ENCODE measurements at regions not wholly inside any gene's neighbourhood (a gene's known extent, or its start where the extent isn't known, plus 50 kb on each side); places are given as distances from the start of the nearest gene placed in this dataset.

GRCh38 chr1:182215764-182216163 lies 154.3 kb upstream of the ZNF648 start:
- DNase-seq (ENCODE audit: low read depth, low spot score) (no peak), ATAC-seq (no peak)
- peaks cover 0 to 27% of the 10 kb centered on the region in 2 experiments; a peak in 3 of 4 replicates for H3K4me1 ChIP-seq (ENCODE audit: control insufficient read depth in 1 of 2, insufficient read depth in 2 of 2, low read length in 2 of 2)
- CTCF ChIA-PET: no interaction called here
- no peaks in the 10 kb centered on the region for H3K9me3 ChIP-seq (ENCODE audit: control insufficient read depth in 1 of 2, insufficient read depth in 1 of 2, low read depth in 1 of 2, low read length in 2 of 2)
- POLR2A ChIA-PET: no interaction called here
- no TSS peak for BruUV-seq (replicated peaks)
- H3K4me3 ChIP-seq (replicated peaks in 1 of 2; ENCODE audit: low read depth in 1 of 2, low read length in 2 of 2): no peak overlapping the region
- TF ChIP-seq ELF1 (IDR thresholded peaks at IDR 0.05; ENCODE audit: borderline replicate concordance, low read depth) (no peak), REST (IDR thresholded peaks at IDR 0.05; ENCODE audit: low read depth) (no peak), CEBPB (IDR thresholded peaks at IDR 0.05; ENCODE audit: low read depth) (no peak), ATF3 (IDR thresholded peaks at IDR 0.05) (no peak), EZH2 (IDR thresholded peaks at IDR 0.05) (no peak), POLR2AphosphoS5 (IDR thresholded peaks at IDR 0.05; ENCODE audit: low read depth, low read length) (no peak), EGR1 (IDR thresholded peaks at IDR 0.05; ENCODE audit: low read depth) (no peak), ZBTB33 (IDR thresholded peaks at IDR 0.05; ENCODE audit: extremely low read depth, insufficient replicate concordance, low read length) (no peak), SP1 (IDR thresholded peaks at IDR 0.05; ENCODE audit: low read depth) (no peak), ZNF274 (IDR thresholded peaks at IDR 0.05; ENCODE audit: low read depth, low read length) (no peak)
- H4K20me1 ChIP-seq (ENCODE audit: insufficient read depth): no peaks in the 10 kb centered on the region
- H3K36me3 ChIP-seq (ENCODE audit: control insufficient read depth in 1 of 2, insufficient read depth in 2 of 2, low read length in 2 of 2): no peaks in the 10 kb centered on the region
- no peak overlapping the region for H3K9ac ChIP-seq (ENCODE audit: low read length)
- peak overlapping the region; percentile 13 for H2AFZ ChIP-seq (ENCODE audit: low read depth, low read length, poor library complexity, severe bottlenecking)
- intact Hi-C loops (cut with micrococcal nuclease): no loop called here
- RAD21 ChIA-PET (ENCODE audit: low non-redundant PET in 1 of 2, low total read pairs in 2 of 2, uncharacterized antibody in 2 of 2, unreplicated experiment in 2 of 2): no interaction called here
- H3K4me2 ChIP-seq (ENCODE audit: low read length): no peak overlapping the region
- H3K9me2 ChIP-seq (ENCODE audit: insufficient read depth): no peaks in the 10 kb centered on the region
- no peaks in the 10 kb centered on the region for H3K79me2 ChIP-seq (ENCODE audit: insufficient read depth, low read length)
- H3K27ac ChIP-seq (ENCODE audit: low read depth, low read length): no peak overlapping the region
- H3K27me3 ChIP-seq (ENCODE audit: insufficient read depth, low read length): no peaks in the 10 kb centered on the region

Measured in HCT116 (cell line).